Anterior cingulate cortex (tissue), 58 donors: ENCODE measurements at regions not wholly inside any gene's neighbourhood (a gene's known extent, or its start where the extent isn't known, plus 50 kb on each side); places are given as distances from the start of the nearest gene placed in this dataset.
"Not testable (repeated sequence)": the region's sequence is repeated elsewhere in the genome, so short reads cannot be mapped to it uniquely, and the experiment has no call there.

Source experiments
- DNase-seq, 58 donors: peaks; one replicate each; lab custom pipeline; 2025; lab: John Stamatoyannopoulos, UW

GRCh38 chr1:148222399-148223159 lies 70.5 kb upstream of the NBPF11 start:
- DNase-seq, result not testable (repeated sequence)

DNA sequence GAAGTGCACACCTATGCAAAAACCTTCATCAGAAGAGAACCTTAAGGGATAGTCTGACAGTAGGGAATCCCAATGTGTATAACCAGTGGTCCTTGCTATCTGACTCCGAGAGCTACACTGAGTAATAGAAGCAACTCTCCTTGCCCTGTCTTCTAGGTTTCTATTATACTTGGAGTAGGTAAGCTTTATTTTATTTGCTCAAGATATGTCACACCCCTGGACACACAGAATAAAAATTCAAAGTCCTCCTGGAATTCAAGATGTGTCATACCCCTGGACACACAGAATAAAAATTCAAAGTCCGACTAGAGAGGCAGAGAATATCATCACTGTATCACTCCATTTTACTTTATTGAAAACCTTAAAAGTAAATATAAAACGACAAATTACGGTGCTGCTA lies 69.5 kb upstream of the NBPF11 start:
- DNase-seq, result not testable (repeated sequence)

DNA sequence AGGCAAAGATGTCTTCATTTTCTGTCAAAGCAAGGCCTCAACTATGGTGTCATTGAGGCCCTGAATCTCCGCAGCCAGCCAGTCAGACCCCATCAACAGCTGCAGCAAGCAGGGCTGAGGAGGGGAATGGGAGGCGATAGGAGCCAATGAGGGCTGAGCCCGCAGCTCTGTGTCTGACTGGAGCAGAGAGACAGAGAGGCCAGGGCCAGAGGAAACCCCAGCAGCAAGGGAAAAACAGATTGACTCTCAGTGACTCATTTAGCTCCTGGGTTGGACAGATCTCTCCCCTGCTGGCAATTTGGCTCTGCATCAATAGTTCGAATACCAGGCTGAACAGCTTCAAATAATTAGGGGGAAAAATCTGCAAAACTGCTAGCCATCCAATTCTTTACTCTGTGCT lies 67.1 kb upstream of the NBPF11 start:
- not testable (repeated sequence) for DNase-seq

DNA sequence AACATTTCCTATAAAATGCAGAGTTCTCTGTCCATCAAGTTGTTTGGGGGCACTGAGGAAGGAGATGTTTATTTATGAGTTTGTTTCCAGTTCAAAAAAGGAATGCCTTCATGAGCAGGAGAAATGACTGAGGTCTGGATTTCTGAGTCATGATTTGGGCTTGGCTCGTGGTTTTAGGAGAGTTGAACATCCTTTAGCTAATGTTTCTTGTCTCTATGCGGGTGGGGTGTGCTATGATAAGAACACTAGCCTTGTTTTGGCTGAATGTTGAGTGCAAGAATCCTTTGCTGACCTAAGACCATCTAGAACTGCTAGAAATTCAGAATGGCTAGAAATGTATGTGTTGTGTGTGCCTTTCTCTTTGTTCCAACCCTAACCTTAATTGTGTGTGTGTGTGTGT lies 59.1 kb upstream of the NBPF11 start:
- DNase-seq, result not testable (repeated sequence)

DNA sequence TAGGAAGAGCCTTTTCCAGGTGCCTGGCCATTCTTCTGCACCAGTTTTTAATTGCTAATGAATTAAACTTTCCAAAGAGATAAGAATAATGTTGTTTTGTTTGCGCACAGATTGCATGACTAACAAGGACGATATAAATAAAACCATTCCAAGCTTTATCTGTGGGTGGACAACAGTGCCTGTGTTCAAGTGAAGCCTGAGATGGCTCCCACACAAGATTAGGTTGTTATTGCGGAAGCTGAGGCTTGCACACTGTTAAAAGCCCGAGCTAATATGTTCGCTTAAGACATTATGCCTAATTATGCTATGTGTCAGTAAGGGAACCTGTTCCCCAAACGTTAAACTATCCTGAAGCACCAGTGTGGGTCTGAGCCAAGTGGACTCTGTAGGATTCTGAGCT lies 58.5 kb upstream of the NBPF11 start:
- not testable (repeated sequence) for DNase-seq

DNA sequence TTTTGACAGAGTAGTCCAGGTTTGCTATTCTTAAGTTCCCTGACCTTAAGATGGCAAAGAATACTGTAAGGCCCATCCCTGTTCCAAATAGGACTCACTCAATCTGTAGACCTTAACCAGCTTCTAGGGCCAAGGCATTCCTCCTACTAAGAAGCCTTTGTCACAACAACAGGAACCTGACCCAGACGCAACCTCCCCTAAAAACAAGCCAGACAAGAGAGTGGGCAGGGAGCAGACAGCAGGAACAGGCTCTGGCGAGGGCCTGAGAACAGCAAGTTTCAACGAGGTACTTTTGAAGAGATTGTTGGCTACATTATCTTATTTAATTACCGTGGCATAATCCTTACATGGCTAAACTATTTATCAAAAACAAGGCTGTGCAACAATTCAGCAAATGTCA lies 58.1 kb upstream of the NBPF11 start:
- DNase-seq, result not testable (repeated sequence)

DNA sequence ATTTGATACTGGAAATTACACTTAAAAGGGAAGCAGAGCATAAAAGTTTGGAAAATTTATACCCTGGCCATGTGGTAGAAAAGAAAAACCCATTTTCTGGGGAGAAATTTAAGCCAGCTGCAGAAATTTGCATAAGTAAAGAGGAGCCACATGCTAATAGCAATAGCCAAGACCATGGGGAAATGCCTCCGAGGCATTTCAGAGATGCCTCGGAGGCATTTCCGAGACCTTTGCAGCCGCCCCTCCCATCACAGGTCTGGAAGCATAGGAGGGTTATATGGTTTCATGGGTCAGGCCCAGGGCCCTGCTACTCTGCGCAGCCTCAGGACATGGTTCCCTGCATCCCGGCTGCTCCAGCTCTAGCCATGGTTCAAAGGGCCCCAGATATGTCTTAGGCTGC lies 49.9 kb upstream of the NBPF11 start:
- not testable (repeated sequence) for DNase-seq
